ENCODE measurements at regions not wholly inside any gene's neighbourhood (a gene's known extent, or its start where the extent isn't known, plus 50 kb on each side); places are given as distances from the start of the nearest gene placed in this dataset.

GRCh38 chr9:28916348-28916747 is 1343.1 kb upstream of the C9orf72 start:
- TF ChIP-seq JUND (IDR thresholded peaks at IDR 0.05), result no peak
- no peak for TF ChIP-seq ZBTB33 (IDR thresholded peaks at IDR 0.05; ENCODE audit: extremely low read depth, insufficient replicate concordance, low read length)
- TF ChIP-seq ZNF274 (IDR thresholded peaks at IDR 0.05; ENCODE audit: low read depth, low read length), result no peak
- no peak for TF ChIP-seq YY1 (IDR thresholded peaks at IDR 0.05; ENCODE audit: extremely low read depth, insufficient replicate concordance, low read depth, low read length)
- TF ChIP-seq SP1 (IDR thresholded peaks at IDR 0.05; ENCODE audit: low read depth), result no peak
- no peak for TF ChIP-seq EGR1 (IDR thresholded peaks at IDR 0.05; ENCODE audit: low read depth)
- TF ChIP-seq TCF7L2 (IDR thresholded peaks at IDR 0.05; ENCODE audit: borderline replicate concordance, extremely low read depth, insufficient read depth, insufficient read length), result no peak
- no peak for TF ChIP-seq EZH2 (IDR thresholded peaks at IDR 0.05)
- no peak for TF ChIP-seq EZH2phosphoT487 (IDR thresholded peaks at IDR 0.05; ENCODE audit: borderline replicate concordance)
- TF ChIP-seq REST (IDR thresholded peaks at IDR 0.05; ENCODE audit: low read depth), result no peak
- no peak for TF ChIP-seq MAX (IDR thresholded peaks at IDR 0.05)
- TF ChIP-seq ELF1 (IDR thresholded peaks at IDR 0.05; ENCODE audit: borderline replicate concordance, low read depth), result no peak
- DNase-seq (ENCODE audit: low read depth, low spot score) (no peak), ATAC-seq (no peak)
- Histone ChIP-seq H3K79me2 (ENCODE audit: insufficient read depth, low read length) (no peaks in the 10 kb centered on the region), H3K27ac (ENCODE audit: low read depth, low read length) (no peak overlapping the region), H3K9me2 (ENCODE audit: insufficient read depth) (no peaks in the 10 kb centered on the region), H3K4me2 (ENCODE audit: low read length) (no peak overlapping the region), H3K9me3 (ENCODE audit: control insufficient read depth in 1 of 2, insufficient read depth in 1 of 2, low read depth in 1 of 2, low read length in 2 of 2) (peaks cover 0 to 3% of the 10 kb centered on the region in 2 experiments; a peak in 1 of 4 replicates), H2AFZ (ENCODE audit: low read depth, low read length, poor library complexity, severe bottlenecking) (no peak overlapping the region), H3K9ac (ENCODE audit: low read length) (no peak overlapping the region), H3K4me1 (ENCODE audit: control insufficient read depth in 1 of 2, insufficient read depth in 2 of 2, low read length in 2 of 2) (no peaks in the 10 kb centered on the region), H4K20me1 (ENCODE audit: insufficient read depth) (no peaks in the 10 kb centered on the region), H3K36me3 (ENCODE audit: control insufficient read depth in 1 of 2, insufficient read depth in 2 of 2, low read length in 2 of 2) (no peaks in the 10 kb centered on the region), H3K4me3 (replicated peaks in 1 of 2; ENCODE audit: low read depth in 1 of 2, low read length in 2 of 2) (no peak overlapping the region), H3K27me3 (ENCODE audit: insufficient read depth, low read length) (no peaks in the 10 kb centered on the region)
- RAD21 ChIA-PET (ENCODE audit: low non-redundant PET in 1 of 2, low total read pairs in 2 of 2, uncharacterized antibody in 2 of 2, unreplicated experiment in 2 of 2), result no interaction called here
- POLR2A ChIA-PET, result no interaction called here
- BruUV-seq (replicated peaks), result no TSS peak
- CTCF ChIA-PET, result no interaction called here
- intact Hi-C loops (cut with micrococcal nuclease), result no loop called here
